Right renal pelvis (tissue), 4 donors: ENCODE measurements at regions not wholly inside any gene's neighbourhood (a gene's known extent, or its start where the extent isn't known, plus 50 kb on each side); places are given as distances from the start of the nearest gene placed in this dataset.
"Not testable (repeated sequence)": the region's sequence is repeated elsewhere in the genome, so short reads cannot be mapped to it uniquely, and the experiment has no call there.

Source experiments
- DNase-seq, 4 donors: peaks; one replicate each; pipeline ENCODE4 v3.0.0-alpha.2; 2013; ENCODE audit warnings: low read depth in 4 of 4, low spot score in 3 of 4, missing footprints in 1 of 4

GRCh38 chr20:47984437-47984836, 199.2 kb upstream of the SULF2 start:
- no peak for DNase-seq

- not testable (repeated sequence) for DNase-seq
These were observed 198.4 kb upstream of the SULF2 start for GRCh38 chr20:47983642-47984041.

DNA sequence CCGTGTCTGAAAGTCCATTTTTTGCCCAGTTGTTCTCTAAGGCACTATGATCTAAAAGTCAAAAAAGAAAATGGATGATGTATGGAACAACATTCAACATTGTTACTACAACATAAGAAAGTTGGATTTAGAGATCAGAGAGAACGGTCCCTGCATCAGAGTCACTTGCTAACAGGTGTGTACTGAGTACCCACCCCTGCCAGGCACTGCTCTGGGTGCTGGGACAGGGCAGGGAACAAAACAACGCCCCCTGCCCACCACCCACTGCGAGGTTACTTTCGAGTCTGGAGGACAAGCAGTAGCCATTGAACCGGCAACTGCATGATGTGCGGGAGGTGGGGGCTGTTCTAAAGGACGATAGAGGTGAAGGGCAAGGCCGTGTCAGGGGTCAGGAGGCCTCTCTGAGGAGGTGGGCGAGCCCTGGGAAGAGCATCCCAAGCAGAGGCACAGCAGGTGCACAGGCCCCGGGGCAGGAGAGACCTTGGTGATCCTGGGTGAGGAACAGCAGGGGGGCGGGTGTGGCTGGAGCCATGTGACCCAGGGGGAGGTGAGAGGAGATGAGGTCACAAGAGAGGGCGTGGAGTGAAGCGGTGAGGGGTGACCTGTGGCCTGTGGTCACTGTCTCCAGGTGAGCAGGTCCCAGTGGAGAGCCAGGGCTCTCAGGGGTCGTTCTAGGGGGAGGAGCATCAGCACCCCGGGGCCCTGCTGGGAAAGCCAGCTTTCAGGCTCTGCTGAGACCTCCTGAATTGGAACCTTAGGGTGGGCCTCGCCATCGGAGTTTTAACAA, 197.5 kb upstream of the SULF2 start:
- DNase-seq: no peak

- no peak for DNase-seq
These were observed 195.9 kb upstream of the SULF2 start for GRCh38 chr20:47981222-47981621.

- no peak for DNase-seq
These were observed 195.3 kb upstream of the SULF2 start for GRCh38 chr20:47980336-47981177.

DNA sequence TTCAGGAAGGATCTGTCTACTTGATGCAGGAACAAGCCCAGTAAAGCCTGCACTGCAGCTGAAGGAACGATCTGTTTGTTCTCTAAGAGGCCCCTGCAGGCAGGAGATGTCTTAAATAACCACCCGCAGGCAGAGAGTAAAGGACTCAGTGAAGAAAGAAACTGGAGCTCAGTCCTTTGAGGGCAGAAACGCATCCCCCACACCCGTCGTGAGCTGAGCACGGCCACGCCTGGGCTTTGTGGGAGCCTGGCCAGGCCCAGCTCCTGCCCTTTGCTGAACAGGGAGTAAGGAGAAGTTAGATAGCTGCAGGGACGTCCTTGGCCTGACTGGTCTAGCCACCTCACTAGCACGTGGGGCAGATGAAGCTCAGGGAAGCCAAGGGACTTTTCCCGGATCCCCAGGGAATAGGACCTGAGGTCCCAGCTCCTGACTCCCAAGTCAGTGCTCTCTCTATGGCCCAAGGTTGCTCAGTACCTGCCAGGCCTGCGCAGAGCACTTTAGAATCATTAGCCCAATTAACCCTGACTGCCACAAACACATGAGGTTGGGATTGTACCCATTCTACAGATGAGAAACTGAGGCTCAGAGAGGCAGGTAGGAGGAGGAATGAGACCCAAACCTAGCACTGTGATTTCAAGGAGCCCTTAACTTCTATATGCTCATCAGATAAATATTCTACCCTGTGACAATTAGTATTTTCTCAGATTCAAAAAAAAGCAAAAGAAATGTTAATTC, 194.2 kb upstream of the SULF2 start:
- not testable (repeated sequence) for DNase-seq

GRCh38 chr20:47978428-47979120, 193.3 kb upstream of the SULF2 start:
- DNase-seq: not testable (repeated sequence)

DNA sequence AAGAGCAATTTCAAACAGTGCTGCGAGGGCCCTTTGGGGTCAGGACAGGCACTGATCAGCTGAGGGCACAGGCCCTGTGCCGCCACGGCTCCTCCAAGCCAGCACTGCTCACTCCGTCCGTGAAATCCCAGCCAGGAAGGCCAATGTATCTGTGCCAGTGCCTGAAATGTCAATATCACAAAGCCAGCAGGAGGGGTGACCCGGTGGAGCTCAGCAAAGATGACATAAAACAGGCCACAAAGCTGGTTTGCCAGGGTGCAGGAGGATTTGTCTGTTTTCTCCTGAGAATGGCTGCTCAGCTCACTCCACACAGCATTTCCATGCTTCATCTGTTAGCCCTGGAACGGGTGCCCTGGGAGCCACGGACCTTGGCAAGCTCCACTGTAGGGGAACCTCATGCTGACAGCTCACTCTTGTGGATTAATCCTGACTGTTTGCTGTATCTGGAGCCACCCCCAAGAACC, 192.5 kb upstream of the SULF2 start:
- DNase-seq: not testable (repeated sequence)

GRCh38 chr20:47977017-47977788, 191.9 kb upstream of the SULF2 start:
- DNase-seq: not testable (repeated sequence)

- DNase-seq: no peak
These were observed 189.1 kb upstream of the SULF2 start for GRCh38 chr20:47974234-47974878.

GRCh38 chr20:47973519-47974233, 188.4 kb upstream of the SULF2 start:
- no peak for DNase-seq

- DNase-seq: no peak
These were observed 187.6 kb upstream of the SULF2 start for GRCh38 chr20:47972916-47973309.

DNA sequence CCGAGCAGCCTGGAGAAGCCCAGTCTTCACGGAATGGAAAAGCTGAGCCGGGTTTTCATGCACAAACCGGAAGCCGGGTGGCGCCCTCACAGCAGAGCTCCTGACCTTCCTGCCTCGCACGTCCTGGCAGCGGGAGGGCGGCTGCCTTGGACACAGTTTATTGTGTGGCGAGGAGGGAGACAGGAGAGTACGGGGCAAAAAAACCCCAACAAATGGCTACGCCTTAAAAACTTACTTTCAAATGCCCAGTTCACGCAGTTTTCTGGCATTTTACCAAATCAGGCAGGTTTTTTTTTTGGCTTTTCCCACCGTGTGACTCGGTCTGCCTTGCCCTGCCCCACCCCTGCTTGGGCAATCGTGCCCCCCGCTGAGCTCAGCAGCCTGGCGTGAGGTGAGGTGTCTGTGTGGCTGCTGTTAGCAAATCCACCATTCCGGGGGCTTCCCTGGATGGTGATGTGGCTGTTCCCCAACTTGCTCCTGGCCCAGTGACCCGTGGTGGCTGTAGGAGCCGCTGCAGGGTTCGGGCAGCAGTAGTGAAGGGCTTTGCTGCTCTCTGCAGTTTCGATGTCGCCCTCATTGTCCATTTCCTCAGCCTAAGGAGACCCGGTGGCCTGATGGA, 187.1 kb upstream of the SULF2 start:
- not testable (repeated sequence) for DNase-seq

DNA sequence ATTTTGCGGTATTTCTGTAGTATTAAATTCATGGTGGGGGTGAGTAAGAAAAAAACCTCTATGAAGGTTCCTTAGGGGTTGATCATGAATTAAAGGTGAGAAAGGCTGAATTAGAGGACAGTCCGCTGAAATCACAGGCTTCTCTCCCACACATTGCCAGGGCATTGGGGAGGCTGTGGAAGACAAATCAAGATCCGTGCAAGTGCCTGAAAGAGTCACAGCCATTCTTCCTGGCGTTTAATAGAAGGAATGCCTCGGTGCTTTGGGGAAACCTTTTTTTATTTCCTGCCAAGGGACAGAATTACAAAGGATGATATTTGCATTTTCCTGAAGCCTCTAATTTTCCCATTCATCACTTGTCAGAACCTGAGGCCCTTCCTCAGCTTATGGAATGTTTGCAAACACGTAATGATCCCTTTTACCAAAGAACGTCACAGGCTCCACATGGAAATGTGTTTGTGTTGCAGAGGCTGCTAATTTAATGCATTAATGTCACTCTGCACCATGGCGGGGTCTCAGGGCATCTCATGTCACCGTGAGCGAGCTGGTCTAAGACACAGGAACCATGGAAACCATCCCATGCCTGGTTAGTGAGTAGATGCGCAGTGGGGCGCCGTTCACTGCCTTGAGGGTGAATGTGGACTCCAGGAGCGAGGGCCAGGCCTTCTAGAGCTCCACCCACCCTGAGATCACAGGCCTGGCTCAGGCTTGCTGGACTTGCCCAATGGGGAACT, 185.9 kb upstream of the SULF2 start:
- DNase-seq: no peak

GRCh38 chr20:47970282-47970903, 185.1 kb upstream of the SULF2 start:
- no peak for DNase-seq

GRCh38 chr20:47969426-47969825, 184.1 kb upstream of the SULF2 start:
- DNase-seq: no peak
